SK-N-SH (cell line): ENCODE measurements at regions not wholly inside any gene's neighbourhood (a gene's known extent, or its start where the extent isn't known, plus 50 kb on each side); places are given as distances from the start of the nearest gene placed in this dataset.

Experiments
- CTCF ChIA-PET: fragments of 300-600, 350-600 bp; formaldehyde crosslinking; extraction: SDS; loops from one replicate; lab custom pipeline; 2021; lab: Yijun Ruan, JAX
- POLR2A ChIA-PET: fragments of 350-600 bp; sonication (Branson Sonifier 250); formaldehyde crosslinking; extraction: SDS; loops from one replicate; lab custom pipeline; 2020; ENCODE audit warnings: antibody characterized with exemption, inconsistent platforms; lab: Yijun Ruan, JAX
- DNase-seq: peaks from one replicate; pipeline ENCODE4 v3.0.0; 2012
- H2AFZ ChIP-seq: fragments of 200-600 bp; sonication (generic); 2 replicates; pipeline ENCODE4 v1.8.1; 2016; ENCODE audit warnings: antibody characterized with exemption, mild to moderate bottlenecking, low read depth
- H3F3A ChIP-seq: fragments of 200-600 bp; sonication (generic); replicated peaks from 2 replicates; pipeline ENCODE3; 2016; ENCODE audit warnings: antibody characterized with exemption, mild to moderate bottlenecking; ENCODE audit not compliant: insufficient read depth
- H3K27ac ChIP-seq, 2 experiments: fragments of 200-500 bp in 1 of 2; fragments of 200-600 bp in 1 of 2; sonication (Bioruptor generic) in 1 of 2; sonication (generic), shearing (Covaris generic) in 1 of 2; 2 replicates each; pipeline versions ENCODE4 v1.5.1 to v1.6.1; 2014 to 2016; ENCODE audit warnings: low read depth in 2 of 2, inconsistent platforms in 1 of 2, low read length in 1 of 2, mild to moderate bottlenecking in 1 of 2, mixed read lengths in 1 of 2
- H3K27me3 ChIP-seq: fragments of 200-600 bp; sonication (generic), shearing (Covaris generic); 2 replicates; pipeline ENCODE4 v1.6.1; 2016; ENCODE audit warnings: mixed run types; ENCODE audit not compliant: insufficient read depth
- H3K36me3 ChIP-seq, 2 experiments: fragments of 200-500 bp in 1 of 2; fragments of 200-600 bp in 1 of 2; sonication (Bioruptor generic) in 1 of 2; sonication (generic) in 1 of 2; replicated peaks in 1 of 2; 2 replicates each; pipeline versions ENCODE3 to v1.5.1; 2014 to 2016; ENCODE audit warnings: low read length in 1 of 2, mild to moderate bottlenecking in 1 of 2; ENCODE audit not compliant: insufficient read depth in 2 of 2, control insufficient read depth in 1 of 2
- H3K4me1 ChIP-seq, 2 experiments: fragments of 200-500 bp in 1 of 2; fragments of 200-600 bp in 1 of 2; sonication (Bioruptor generic) in 1 of 2; sonication (generic), shearing (Covaris generic) in 1 of 2; 2 replicates each; pipeline versions ENCODE4 v1.5.1 to v1.6.1; 2014 to 2016; ENCODE audit warnings: low read depth in 1 of 2, low read length in 1 of 2, mixed run types in 1 of 2; ENCODE audit not compliant: insufficient read depth in 2 of 2, control insufficient read depth in 1 of 2
- H3K4me2 ChIP-seq: fragments of 200-600 bp; sonication (generic), shearing (Covaris generic); 2 replicates; pipeline ENCODE4 v1.6.1; 2017; ENCODE audit warnings: mixed run types
- H3K4me3 ChIP-seq, 2 experiments: fragments of 200-500 bp in 1 of 2; fragments of 200-600 bp in 1 of 2; sonication (Bioruptor generic) in 1 of 2; sonication (generic), shearing (Covaris generic) in 1 of 2; 2 replicates each; pipeline versions ENCODE4 v1.5.1 to v1.8.1; 2014 to 2016; ENCODE audit warnings: low read depth in 2 of 2, inconsistent platforms in 1 of 2, low read length in 1 of 2, mild to moderate bottlenecking in 1 of 2, mixed read lengths in 1 of 2, moderate library complexity in 1 of 2
- H3K79me2 ChIP-seq: fragments of 200-600 bp; sonication (generic); 2 replicates; pipeline ENCODE4 v1.8.1; 2017; ENCODE audit warnings: mild to moderate bottlenecking; ENCODE audit not compliant: insufficient read depth
- H3K9ac ChIP-seq: fragments of 200-600 bp; sonication (generic); 2 replicates; pipeline ENCODE4 v1.6.1; 2017; ENCODE audit warnings: mixed run types
- H3K9me2 ChIP-seq: fragments of 200-600 bp; sonication (generic); 2 replicates; pipeline ENCODE4 v1.6.1; 2017; ENCODE audit warnings: mixed run types
- H3K9me3 ChIP-seq: fragments of 200-600 bp; sonication (generic); 2 replicates; pipeline ENCODE4 v1.6.1; 2017; ENCODE audit warnings: mixed run types, mild to moderate bottlenecking, moderate library complexity
- H4K20me1 ChIP-seq: fragments of 200-600 bp; sonication (generic); 2 replicates; pipeline ENCODE4 v1.6.1; 2017; ENCODE audit warnings: mild to moderate bottlenecking, mixed run types; ENCODE audit not compliant: insufficient read depth
- EP300 ChIP-seq, 2 experiments: IDR thresholded peaks; 2 replicates each; pipeline versions ENCODE4 v1.4.0 to v1.6.1; 2012; ENCODE audit warnings: borderline replicate concordance in 1 of 2, low read depth in 1 of 2, low read length in 1 of 2
- EZH2phosphoT487 ChIP-seq: fragments of 200-600 bp; sonication (generic); IDR thresholded peaks from 2 replicates; pipeline ENCODE4 v1.6.1; 2017; ENCODE audit warnings: low read depth, mixed run types, mild to moderate bottlenecking, antibody characterized with exemption, moderate library complexity, borderline replicate concordance
- FOSL2 ChIP-seq: IDR thresholded peaks from 2 replicates; pipeline ENCODE4 v1.4.0; 2012; ENCODE audit warnings: low read depth, mild to moderate bottlenecking, moderate library complexity, borderline replicate concordance
- FOXJ3 ChIP-seq: sonication (generic); formaldehyde crosslinking; IDR thresholded peaks from 2 replicates; pipeline ENCODE4 v1.5.1; 2020; ENCODE audit warnings: mild to moderate bottlenecking, missing genetic modification reagents
- FOXM1 ChIP-seq: IDR thresholded peaks from 2 replicates; pipeline ENCODE4 v1.4.0; 2012; ENCODE audit warnings: low read depth, mild to moderate bottlenecking
- GABPA ChIP-seq: IDR thresholded peaks from 2 replicates; pipeline ENCODE4 v1.4.0; 2012; ENCODE audit warnings: low read depth, mild to moderate bottlenecking
- MAX ChIP-seq: IDR thresholded peaks from 2 replicates; pipeline ENCODE4 v1.4.0; 2012; ENCODE audit warnings: low read depth
- MXI1 ChIP-seq: IDR thresholded peaks from 2 replicates; pipeline ENCODE4 v1.6.1; 2012; ENCODE audit warnings: mild to moderate bottlenecking, low read depth, low read length, improper control_type of control experiment
- NRF1 ChIP-seq: IDR thresholded peaks from 2 replicates; pipeline ENCODE4 v1.6.1; 2012; ENCODE audit warnings: low read depth, mild to moderate bottlenecking, low read length
- POLR2AphosphoS5 ChIP-seq: IDR thresholded peaks from 2 replicates; pipeline ENCODE4 v1.6.1; 2012; ENCODE audit warnings: low read depth, low read length
- RAD21 ChIP-seq: IDR thresholded peaks from 2 replicates; pipeline ENCODE4 v1.6.1; 2012; ENCODE audit warnings: mild to moderate bottlenecking, low read length
- REST ChIP-seq: IDR thresholded peaks from 2 replicates; pipeline ENCODE4 v1.6.1; 2012; ENCODE audit warnings: mild to moderate bottlenecking, low read depth, low read length, moderate library complexity
- RFX5 ChIP-seq: IDR thresholded peaks from 2 replicates; pipeline ENCODE4 v1.6.1; 2012; ENCODE audit warnings: mild to moderate bottlenecking, improper control_type of control experiment, low read length
- SMC3 ChIP-seq: IDR thresholded peaks from 2 replicates; pipeline ENCODE4 v1.6.1; 2012; ENCODE audit warnings: low read depth, low read length, improper control_type of control experiment
- USF1 ChIP-seq: IDR thresholded peaks from 2 replicates; pipeline ENCODE4 v1.4.0; 2012; ENCODE audit warnings: low read depth, borderline replicate concordance
- YY1 ChIP-seq: IDR thresholded peaks from 2 replicates; pipeline ENCODE4 v1.4.0; 2012; ENCODE audit warnings: low read depth, mild to moderate bottlenecking
- ZBTB33 ChIP-seq: IDR thresholded peaks from 2 replicates; pipeline ENCODE4 v1.4.0; 2012; ENCODE audit warnings: low read depth, borderline replicate concordance
- WGBS: methylation state at CpG from one replicate; pipeline ENCODE4 v1.1.6; 2017; ENCODE audit warnings: low lambda C conversion rate; 5-methylcytosine and 5-hydroxymethylcytosine counted together

GRCh38 chr5:26205121-26205520 is 833.3 kb downstream of the CDH9 start:
- WGBS = 4% methylated on average over 2 of the region's 2 CpGs
- TF ChIP-seq POLR2AphosphoS5 = no peak
- no peak for TF ChIP-seq GABPA
- no peak for TF ChIP-seq RFX5
- no peak for TF ChIP-seq EP300 (IDR thresholded peaks at IDR 0.05; ENCODE audit: borderline replicate concordance in 1 of 2, low read depth in 1 of 2, low read length in 1 of 2)
- no peak for TF ChIP-seq USF1
- no peak for TF ChIP-seq MXI1
- no peak for TF ChIP-seq REST
- TF ChIP-seq FOXM1 = no peak
- no peak for TF ChIP-seq ZBTB33
- TF ChIP-seq NRF1 = no peak
- TF ChIP-seq FOSL2 = no peak
- TF ChIP-seq MAX = no peak
- TF ChIP-seq YY1 = no peak
- TF ChIP-seq RAD21 = no peak
- TF ChIP-seq EZH2phosphoT487 = no peak
- no peak for TF ChIP-seq FOXJ3 (CRISPR knock-in tag)
- TF ChIP-seq SMC3 = no peak
- no peak overlapping the region for H2AFZ ChIP-seq
- no peaks in the 10 kb centered on the region for H3K9me2 ChIP-seq
- H3K4me1 ChIP-seq = no peaks in the 10 kb centered on the region
- H4K20me1 ChIP-seq = no peaks in the 10 kb centered on the region
- ChIA-PET POLR2A (no interaction called here), CTCF (no interaction called here)
- no peaks in the 10 kb centered on the region for H3K27me3 ChIP-seq
- no peaks in the 10 kb centered on the region for H3K9me3 ChIP-seq
- no peaks in the 10 kb centered on the region for H3K36me3 ChIP-seq
- H3F3A ChIP-seq = no peaks in the 10 kb centered on the region
- H3K4me3 ChIP-seq = no peak overlapping the region
- no peak overlapping the region for H3K9ac ChIP-seq
- no peaks in the 10 kb centered on the region for H3K79me2 ChIP-seq
- no peak overlapping the region for H3K27ac ChIP-seq
- DNase-seq = no peak
- H3K4me2 ChIP-seq = no peak overlapping the region
